ENCODE measurements at regions not wholly inside any gene's neighbourhood (a gene's known extent, or its start where the extent isn't known, plus 50 kb on each side); places are given as distances from the start of the nearest gene placed in this dataset.

- H3K4me1 ChIP-seq (ENCODE audit: low read depth) = no peaks in the 10 kb centered on the region
- H3K4me3 ChIP-seq = no peak overlapping the region
- no peak for DNase-seq
- H3K36me3 ChIP-seq (ENCODE audit: low read depth) = no peaks in the 10 kb centered on the region
- ATAC-seq = no peak
- intact Hi-C loops (cut with DNase I, micrococcal nuclease) = no loop called here
- no peak for TF ChIP-seq CTCF (IDR thresholded peaks at IDR 0.05)
- H3K9me3 ChIP-seq = no peaks in the 10 kb centered on the region
Observed at GRCh38 chr20:39800111-39800510, 838.0 kb downstream of the DHX35 start.

GRCh38 chr20:39799366-39799965, 837.3 kb downstream of the DHX35 start:
- no peaks in the 10 kb centered on the region for H3K4me1 ChIP-seq (ENCODE audit: low read depth)
- ATAC-seq = no peak
- DNase-seq = no peak
- H3K36me3 ChIP-seq (ENCODE audit: low read depth) = no peaks in the 10 kb centered on the region
- no peak overlapping the region for H3K4me3 ChIP-seq
- intact Hi-C loops (cut with DNase I, micrococcal nuclease) = no loop called here
- no peak for TF ChIP-seq CTCF (IDR thresholded peaks at IDR 0.05)
- H3K9me3 ChIP-seq = no peaks in the 10 kb centered on the region

- peak in 1 of 3 donors; percentile 7 for DNase-seq
- Histone ChIP-seq H3K36me3 (ENCODE audit: low read depth) (no peaks in the 10 kb centered on the region), H3K4me3 (no peak overlapping the region), H3K4me1 (ENCODE audit: low read depth) (no peaks in the 10 kb centered on the region), H3K9me3 (no peaks in the 10 kb centered on the region)
- TF ChIP-seq CTCF (IDR thresholded peaks at IDR 0.05) = no peak
- intact Hi-C loops (cut with DNase I, micrococcal nuclease) = no loop called here
- ATAC-seq = no peak
Observed at GRCh38 chr20:39795401-39796272, 833.5 kb downstream of the DHX35 start.

- H3K4me1 ChIP-seq (ENCODE audit: low read depth) = no peaks in the 10 kb centered on the region
- ATAC-seq (no peak), DNase-seq (no peak)
- intact Hi-C loops (cut with DNase I, micrococcal nuclease) = no loop called here
- no peak overlapping the region for H3K4me3 ChIP-seq
- no peaks in the 10 kb centered on the region for H3K36me3 ChIP-seq (ENCODE audit: low read depth)
- H3K9me3 ChIP-seq = no peaks in the 10 kb centered on the region
- no peak for TF ChIP-seq CTCF (IDR thresholded peaks at IDR 0.05)
Observed at GRCh38 chr20:39792334-39792733, 830.2 kb downstream of the DHX35 start.

- TF ChIP-seq CTCF (IDR thresholded peaks at IDR 0.05) = no peak
- ATAC-seq (no peak), DNase-seq (no peak)
- H3K36me3 ChIP-seq (ENCODE audit: low read depth) = no peaks in the 10 kb centered on the region
- H3K9me3 ChIP-seq = no peaks in the 10 kb centered on the region
- intact Hi-C loops (cut with DNase I, micrococcal nuclease) = no loop called here
- H3K4me1 ChIP-seq (ENCODE audit: low read depth) = no peaks in the 10 kb centered on the region
- H3K4me3 ChIP-seq = no peak overlapping the region
Observed at GRCh38 chr20:39789411-39789810, 827.3 kb downstream of the DHX35 start.
